ENCODE measurements at regions not wholly inside any gene's neighbourhood (a gene's known extent, or its start where the extent isn't known, plus 50 kb on each side); places are given as distances from the start of the nearest gene placed in this dataset.

DNA sequence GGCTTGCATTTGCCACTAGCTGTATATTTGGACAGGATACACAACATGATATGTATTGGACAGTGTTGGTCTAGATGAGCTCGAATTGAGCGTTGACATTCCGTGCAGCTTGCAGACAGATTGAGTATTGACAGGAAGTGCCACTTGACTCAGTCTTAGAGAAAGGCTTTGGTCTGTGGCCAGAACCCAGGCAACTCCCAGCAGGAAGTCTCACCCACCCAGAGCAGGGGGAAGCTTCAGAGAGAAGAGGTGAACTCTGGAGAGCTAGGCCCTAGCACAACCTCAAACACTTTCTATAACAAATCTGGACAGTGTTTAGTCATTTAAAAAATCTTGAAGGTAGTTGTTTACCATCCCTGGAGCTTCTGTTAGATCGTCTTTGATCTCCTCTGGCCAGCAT is 280.5 kb downstream of the FBXW7 start:
- no peak overlapping the region for H3K9ac ChIP-seq (ENCODE audit: low read depth in 1 of 2, low read length in 2 of 2)
- peaks cover 0 to 4% of the 10 kb centered on the region in 2 donors for H3K4me1 ChIP-seq (ENCODE audit: control insufficient read depth in 1 of 2, insufficient read depth in 2 of 2, low read length in 2 of 2)
- H3K4me3 ChIP-seq (ENCODE audit: low read depth in 1 of 2, low read length in 2 of 2) = no peak overlapping the region
- H3K36me3 ChIP-seq (ENCODE audit: control insufficient read depth in 1 of 2, insufficient read depth in 2 of 2, low read length in 2 of 2) = no peaks in the 10 kb centered on the region
- no peaks in the 10 kb centered on the region for H3K9me3 ChIP-seq (ENCODE audit: control insufficient read depth in 1 of 2, low read length in 2 of 2)
- H3K27ac ChIP-seq (ENCODE audit: low read depth, low read length) = no peak overlapping the region
- H3K27me3 ChIP-seq (ENCODE audit: control insufficient read depth in 1 of 2, insufficient read depth in 2 of 2, low read length in 2 of 2) = no peaks in the 10 kb centered on the region

DNA sequence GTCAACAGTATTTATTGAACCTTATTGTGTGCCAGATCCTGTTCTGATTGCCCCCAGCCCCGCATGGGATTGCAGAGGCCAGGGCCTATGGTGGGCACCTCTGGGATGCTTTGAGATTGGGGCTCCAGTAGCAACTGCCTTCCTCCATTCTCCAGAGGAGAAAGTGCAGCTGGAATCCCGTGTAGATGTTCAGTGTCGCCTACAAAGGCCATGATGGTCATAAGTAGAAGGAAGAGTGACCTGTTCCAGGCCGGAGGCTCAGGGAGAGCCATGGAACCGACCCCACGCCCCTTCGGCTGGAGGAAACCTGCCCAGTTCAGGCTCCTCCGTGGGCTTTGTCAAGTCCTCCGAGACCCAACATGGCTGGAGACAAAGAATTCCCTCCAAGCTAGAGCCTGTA is 287.5 kb downstream of the FBXW7 start:
- H3K36me3 ChIP-seq (ENCODE audit: control insufficient read depth in 1 of 2, insufficient read depth in 2 of 2, low read length in 2 of 2) = no peaks in the 10 kb centered on the region
- no peak overlapping the region for H3K9ac ChIP-seq (ENCODE audit: low read depth in 1 of 2, low read length in 2 of 2)
- no peak overlapping the region for H3K27ac ChIP-seq (ENCODE audit: low read depth, low read length)
- no peaks in the 10 kb centered on the region for H3K4me1 ChIP-seq (ENCODE audit: control insufficient read depth in 1 of 2, insufficient read depth in 2 of 2, low read length in 2 of 2)
- H3K27me3 ChIP-seq (ENCODE audit: control insufficient read depth in 1 of 2, insufficient read depth in 2 of 2, low read length in 2 of 2) = no peaks in the 10 kb centered on the region
- no peak overlapping the region for H3K4me3 ChIP-seq (ENCODE audit: low read depth in 1 of 2, low read length in 2 of 2)
- no peaks in the 10 kb centered on the region for H3K9me3 ChIP-seq (ENCODE audit: control insufficient read depth in 1 of 2, low read length in 2 of 2)

DNA sequence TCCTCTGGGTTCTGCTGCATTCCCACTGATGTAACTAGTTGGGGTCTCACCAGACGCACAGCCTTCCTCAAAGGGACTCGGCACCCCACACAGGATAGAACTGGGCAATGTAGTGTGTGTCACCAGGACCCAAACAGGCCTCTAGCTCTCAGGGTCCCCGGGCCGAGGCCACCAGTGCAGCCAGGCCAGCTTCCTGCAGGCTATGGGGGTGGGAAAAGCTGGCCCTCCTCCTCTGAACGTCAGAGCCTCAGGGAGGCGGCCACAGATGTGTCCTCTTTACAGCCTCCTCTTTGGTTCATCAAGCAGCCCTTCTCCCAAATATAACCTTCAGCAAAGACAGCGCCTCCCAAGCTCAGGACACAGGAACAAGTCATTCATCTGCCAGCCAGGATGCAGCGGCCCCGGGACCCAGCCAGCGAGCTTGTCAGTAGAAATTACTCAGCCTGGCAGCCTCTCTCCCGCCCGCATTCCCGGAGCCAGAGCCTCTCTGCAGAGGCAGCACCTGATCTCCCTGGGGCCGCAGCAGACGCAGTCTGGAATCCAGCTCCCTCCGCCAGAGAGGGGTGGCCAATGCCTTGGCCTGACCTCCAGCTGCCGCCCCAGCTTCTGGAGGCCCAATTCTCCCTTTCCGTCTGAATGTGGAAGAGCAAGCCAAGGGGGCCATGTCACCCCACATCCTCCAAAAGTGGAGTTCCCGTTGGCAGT is 288.5 kb downstream of the FBXW7 start:
- Histone ChIP-seq H3K27ac (ENCODE audit: low read depth, low read length) (no peak overlapping the region), H3K27me3 (ENCODE audit: control insufficient read depth in 1 of 2, insufficient read depth in 2 of 2, low read length in 2 of 2) (no peaks in the 10 kb centered on the region), H3K36me3 (ENCODE audit: control insufficient read depth in 1 of 2, insufficient read depth in 2 of 2, low read length in 2 of 2) (no peaks in the 10 kb centered on the region), H3K4me1 (ENCODE audit: control insufficient read depth in 1 of 2, insufficient read depth in 2 of 2, low read length in 2 of 2) (no peaks in the 10 kb centered on the region), H3K9me3 (ENCODE audit: control insufficient read depth in 1 of 2, low read length in 2 of 2) (no peaks in the 10 kb centered on the region), H3K9ac (ENCODE audit: low read depth in 1 of 2, low read length in 2 of 2) (no peak overlapping the region), H3K4me3 (ENCODE audit: low read depth in 1 of 2, low read length in 2 of 2) (no peak overlapping the region)

DNA sequence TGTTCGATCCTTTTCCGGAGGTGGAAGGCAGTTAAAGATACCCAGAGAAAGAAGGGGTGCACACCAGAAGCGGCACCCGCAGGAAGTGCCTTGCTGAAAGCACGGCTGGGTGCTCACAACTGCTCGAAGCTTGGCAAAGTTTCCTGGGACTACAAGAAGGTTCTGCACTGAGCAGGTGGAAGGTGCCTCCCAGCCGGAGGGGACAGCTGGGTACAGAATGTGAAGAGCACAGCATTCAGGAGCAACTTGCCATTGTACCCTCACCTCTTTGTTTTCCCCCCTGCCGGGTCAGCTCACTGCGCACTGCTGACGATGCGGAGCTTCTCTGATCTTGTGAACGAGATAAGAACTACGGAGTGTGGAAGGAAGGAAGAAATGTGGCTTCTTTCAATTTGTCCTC is 289.2 kb downstream of the FBXW7 start:
- Histone ChIP-seq H3K4me3 (ENCODE audit: low read depth in 1 of 2, low read length in 2 of 2) (no peak overlapping the region), H3K27me3 (ENCODE audit: control insufficient read depth in 1 of 2, insufficient read depth in 2 of 2, low read length in 2 of 2) (no peaks in the 10 kb centered on the region), H3K9ac (ENCODE audit: low read depth in 1 of 2, low read length in 2 of 2) (no peak overlapping the region), H3K27ac (ENCODE audit: low read depth, low read length) (no peak overlapping the region), H3K9me3 (ENCODE audit: control insufficient read depth in 1 of 2, low read length in 2 of 2) (no peaks in the 10 kb centered on the region), H3K36me3 (ENCODE audit: control insufficient read depth in 1 of 2, insufficient read depth in 2 of 2, low read length in 2 of 2) (no peaks in the 10 kb centered on the region), H3K4me1 (ENCODE audit: control insufficient read depth in 1 of 2, insufficient read depth in 2 of 2, low read length in 2 of 2) (no peaks in the 10 kb centered on the region)

DNA sequence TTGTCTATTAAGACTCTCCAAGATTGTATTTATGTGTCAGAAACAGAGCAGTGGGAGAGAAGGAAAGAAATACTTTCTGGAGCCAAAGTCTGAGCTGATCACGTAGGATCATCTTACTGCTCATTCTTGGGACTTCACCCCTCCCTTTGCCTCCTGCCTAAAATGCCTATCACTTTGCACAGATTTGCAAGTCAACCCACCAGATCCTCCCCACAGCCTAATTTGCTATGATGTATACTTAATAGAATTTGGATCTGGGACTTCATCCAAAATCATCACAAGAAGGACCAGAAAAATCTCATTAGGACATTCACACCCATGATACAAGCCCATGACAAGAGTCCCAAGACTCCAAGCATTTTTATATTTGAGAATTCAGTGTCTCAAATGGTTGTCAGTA is 290.2 kb downstream of the FBXW7 start:
- no peaks in the 10 kb centered on the region for H3K27me3 ChIP-seq (ENCODE audit: control insufficient read depth in 1 of 2, insufficient read depth in 2 of 2, low read length in 2 of 2)
- H3K4me3 ChIP-seq (ENCODE audit: low read depth in 1 of 2, low read length in 2 of 2) = no peak overlapping the region
- H3K9me3 ChIP-seq (ENCODE audit: control insufficient read depth in 1 of 2, low read length in 2 of 2) = no peaks in the 10 kb centered on the region
- no peak overlapping the region for H3K27ac ChIP-seq (ENCODE audit: low read depth, low read length)
- no peaks in the 10 kb centered on the region for H3K4me1 ChIP-seq (ENCODE audit: control insufficient read depth in 1 of 2, insufficient read depth in 2 of 2, low read length in 2 of 2)
- no peak overlapping the region for H3K9ac ChIP-seq (ENCODE audit: low read depth in 1 of 2, low read length in 2 of 2)
- H3K36me3 ChIP-seq (ENCODE audit: control insufficient read depth in 1 of 2, insufficient read depth in 2 of 2, low read length in 2 of 2) = no peaks in the 10 kb centered on the region

DNA sequence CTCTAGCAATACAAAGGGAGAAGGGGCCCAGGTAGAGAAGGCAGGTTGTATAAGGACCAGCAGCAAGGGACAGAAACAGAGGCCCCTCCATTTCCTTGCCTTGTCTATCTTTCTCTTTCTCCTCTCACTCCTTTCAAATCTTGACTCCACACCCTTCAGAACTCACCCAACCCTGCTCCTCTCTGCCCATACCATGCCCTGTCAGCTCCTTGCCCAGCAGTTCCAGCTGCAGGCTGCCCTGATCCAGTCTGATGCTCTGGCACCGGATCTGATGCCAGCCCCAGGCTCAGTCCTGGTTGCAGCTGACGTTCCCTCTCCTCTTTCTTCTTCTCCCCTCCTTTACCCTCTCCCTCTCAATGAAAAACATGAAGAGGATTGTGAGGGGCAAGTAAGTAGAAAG is 291.2 kb downstream of the FBXW7 start:
- H3K36me3 ChIP-seq (ENCODE audit: control insufficient read depth in 1 of 2, insufficient read depth in 2 of 2, low read length in 2 of 2) = no peaks in the 10 kb centered on the region
- H3K4me1 ChIP-seq (ENCODE audit: control insufficient read depth in 1 of 2, insufficient read depth in 2 of 2, low read length in 2 of 2) = no peaks in the 10 kb centered on the region
- H3K9me3 ChIP-seq (ENCODE audit: control insufficient read depth in 1 of 2, low read length in 2 of 2) = no peaks in the 10 kb centered on the region
- H3K27ac ChIP-seq (ENCODE audit: low read depth, low read length) = no peak overlapping the region
- no peaks in the 10 kb centered on the region for H3K27me3 ChIP-seq (ENCODE audit: control insufficient read depth in 1 of 2, insufficient read depth in 2 of 2, low read length in 2 of 2)
- no peak overlapping the region for H3K9ac ChIP-seq (ENCODE audit: low read depth in 1 of 2, low read length in 2 of 2)
- no peak overlapping the region for H3K4me3 ChIP-seq (ENCODE audit: low read depth in 1 of 2, low read length in 2 of 2)

DNA sequence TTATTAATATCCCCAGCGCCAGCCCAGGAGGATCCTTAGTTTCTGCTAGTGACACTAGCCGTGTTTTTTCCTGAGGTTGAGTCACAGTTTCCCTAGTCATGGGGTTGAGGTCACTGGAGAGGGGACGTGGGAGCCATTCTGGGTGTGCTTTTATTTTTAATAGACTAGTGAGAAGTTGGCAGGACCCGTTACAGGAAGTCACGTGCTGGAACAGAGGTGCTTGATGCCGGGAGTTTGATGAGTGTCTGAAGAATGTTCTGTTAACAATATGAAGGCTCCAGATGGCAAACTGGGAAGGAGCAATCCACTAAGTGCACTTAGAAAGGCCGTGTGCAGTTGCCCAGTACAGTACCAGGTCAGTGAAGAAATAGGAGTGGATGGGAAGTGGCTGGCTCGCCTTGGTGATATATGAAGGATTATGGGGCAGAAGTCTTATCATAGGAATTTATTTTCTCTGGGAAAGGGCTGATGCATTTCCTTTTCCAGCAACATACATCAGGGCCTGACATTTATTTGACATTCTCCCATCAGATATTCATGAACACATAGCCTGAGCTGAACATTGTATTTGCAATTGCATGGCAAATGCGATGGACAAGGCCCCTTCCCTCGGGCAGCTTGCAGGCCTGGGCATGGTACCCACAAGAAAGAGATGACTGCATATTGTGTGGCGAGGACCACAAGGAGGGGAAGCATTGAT is 291.8 kb downstream of the FBXW7 start:
- Histone ChIP-seq H3K27ac (ENCODE audit: low read depth, low read length) (no peak overlapping the region), H3K4me1 (ENCODE audit: control insufficient read depth in 1 of 2, insufficient read depth in 2 of 2, low read length in 2 of 2) (no peaks in the 10 kb centered on the region), H3K27me3 (ENCODE audit: control insufficient read depth in 1 of 2, insufficient read depth in 2 of 2, low read length in 2 of 2) (no peaks in the 10 kb centered on the region), H3K4me3 (ENCODE audit: low read depth in 1 of 2, low read length in 2 of 2) (no peak overlapping the region), H3K9me3 (ENCODE audit: control insufficient read depth in 1 of 2, low read length in 2 of 2) (no peaks in the 10 kb centered on the region), H3K9ac (ENCODE audit: low read depth in 1 of 2, low read length in 2 of 2) (no peak overlapping the region), H3K36me3 (ENCODE audit: control insufficient read depth in 1 of 2, insufficient read depth in 2 of 2, low read length in 2 of 2) (no peaks in the 10 kb centered on the region)

DNA sequence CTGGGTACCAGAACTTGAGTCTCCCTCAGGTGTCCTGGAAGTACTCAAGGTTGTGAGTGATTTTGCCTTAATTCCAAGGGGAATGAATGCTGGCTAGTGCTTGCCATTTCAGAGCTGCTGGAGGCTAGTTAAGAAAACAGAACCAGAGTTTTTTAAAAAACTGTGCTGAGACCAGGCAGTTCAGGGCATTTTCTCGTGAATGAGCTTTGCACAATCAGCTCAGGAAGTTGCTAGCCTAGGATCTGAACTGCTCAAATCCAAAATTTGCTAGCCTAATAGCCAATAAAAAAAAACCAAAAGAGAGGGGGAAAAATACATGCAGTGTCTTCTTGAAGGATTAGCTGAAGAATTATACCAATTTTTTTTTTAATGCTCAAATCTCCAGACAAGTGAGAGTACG is 292.7 kb downstream of the FBXW7 start:
- Histone ChIP-seq H3K27ac (ENCODE audit: low read depth, low read length) (no peak overlapping the region), H3K27me3 (ENCODE audit: control insufficient read depth in 1 of 2, insufficient read depth in 2 of 2, low read length in 2 of 2) (no peaks in the 10 kb centered on the region), H3K9ac (ENCODE audit: low read depth in 1 of 2, low read length in 2 of 2) (no peak overlapping the region)

DNA sequence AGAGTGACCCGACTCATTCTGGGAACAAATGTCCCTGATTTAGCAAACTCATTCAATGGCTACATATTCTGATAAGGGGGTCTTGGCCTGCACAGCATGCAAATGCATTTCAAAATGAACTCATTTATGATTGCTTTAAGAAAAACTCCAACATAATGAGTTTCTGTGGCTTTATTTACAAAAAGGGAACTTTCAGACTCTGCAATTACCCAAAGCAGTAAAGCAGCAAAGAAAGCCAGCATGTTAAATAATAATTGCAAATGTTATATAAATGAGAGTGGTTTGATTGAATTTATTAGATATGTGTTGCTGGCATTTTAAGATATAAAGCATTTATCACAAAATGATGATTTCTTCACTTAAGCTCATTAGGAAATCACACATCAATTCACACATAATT is 295.7 kb downstream of the FBXW7 start:
- Histone ChIP-seq H3K9me3 (ENCODE audit: control insufficient read depth in 1 of 2, low read length in 2 of 2) (no peaks in the 10 kb centered on the region), H3K27ac (ENCODE audit: low read depth, low read length) (no peak overlapping the region), H3K9ac (ENCODE audit: low read depth in 1 of 2, low read length in 2 of 2) (no peak overlapping the region), H3K4me1 (ENCODE audit: control insufficient read depth in 1 of 2, insufficient read depth in 2 of 2, low read length in 2 of 2) (no peaks in the 10 kb centered on the region), H3K27me3 (ENCODE audit: control insufficient read depth in 1 of 2, insufficient read depth in 2 of 2, low read length in 2 of 2) (no peaks in the 10 kb centered on the region), H3K36me3 (ENCODE audit: control insufficient read depth in 1 of 2, insufficient read depth in 2 of 2, low read length in 2 of 2) (no peaks in the 10 kb centered on the region), H3K4me3 (ENCODE audit: low read depth in 1 of 2, low read length in 2 of 2) (no peak overlapping the region)

More for the DNA sequence above, 292.7 kb downstream of the FBXW7 start:
- H3K36me3 ChIP-seq (ENCODE audit: control insufficient read depth in 1 of 2, insufficient read depth in 2 of 2, low read length in 2 of 2) = no peaks in the 10 kb centered on the region
- no peak overlapping the region for H3K4me3 ChIP-seq (ENCODE audit: low read depth in 1 of 2, low read length in 2 of 2)
- H3K9me3 ChIP-seq (ENCODE audit: control insufficient read depth in 1 of 2, low read length in 2 of 2) = no peaks in the 10 kb centered on the region
- no peaks in the 10 kb centered on the region for H3K4me1 ChIP-seq (ENCODE audit: control insufficient read depth in 1 of 2, insufficient read depth in 2 of 2, low read length in 2 of 2)

DNA sequence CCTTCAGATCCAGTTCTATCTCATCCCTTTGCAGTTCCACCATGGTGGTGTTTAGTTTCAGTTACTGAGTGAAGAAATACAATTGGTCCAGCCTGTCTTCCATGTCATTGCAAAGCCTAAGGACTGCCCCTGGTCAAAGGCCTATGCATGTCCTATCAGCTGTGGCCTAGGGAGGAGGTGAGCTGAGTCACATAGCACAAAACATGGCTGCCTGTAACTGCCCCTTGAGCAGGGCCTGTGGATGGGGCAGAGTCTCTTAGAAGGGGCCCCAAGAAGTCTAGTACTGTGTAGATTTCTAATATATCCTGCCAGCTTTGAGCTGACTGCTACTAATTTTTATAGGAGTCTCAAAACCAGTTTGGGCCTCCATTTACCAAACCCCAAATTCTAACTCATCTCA is 296.7 kb downstream of the FBXW7 start:
- Histone ChIP-seq H3K27ac (ENCODE audit: low read depth, low read length) (no peak overlapping the region), H3K9ac (ENCODE audit: low read depth in 1 of 2, low read length in 2 of 2) (no peak overlapping the region), H3K27me3 (ENCODE audit: control insufficient read depth in 1 of 2, insufficient read depth in 2 of 2, low read length in 2 of 2) (no peaks in the 10 kb centered on the region)

More for the DNA sequence above, 296.7 kb downstream of the FBXW7 start:
- no peaks in the 10 kb centered on the region for H3K9me3 ChIP-seq (ENCODE audit: control insufficient read depth in 1 of 2, low read length in 2 of 2)
- no peaks in the 10 kb centered on the region for H3K36me3 ChIP-seq (ENCODE audit: control insufficient read depth in 1 of 2, insufficient read depth in 2 of 2, low read length in 2 of 2)
- H3K4me3 ChIP-seq (ENCODE audit: low read depth in 1 of 2, low read length in 2 of 2) = no peak overlapping the region
- H3K4me1 ChIP-seq (ENCODE audit: control insufficient read depth in 1 of 2, insufficient read depth in 2 of 2, low read length in 2 of 2) = no peaks in the 10 kb centered on the region

Measured in duodenal mucosa (tissue), 2 donors.